Hematopoietic multipotent progenitor cell treated with erythropoietin and hydrocortisone succinate and interleukin-3 and kit ligand, for 6 days (in vitro differentiated cells): ENCODE measurements at regions not wholly inside any gene's neighbourhood (a gene's known extent, or its start where the extent isn't known, plus 50 kb on each side); places are given as distances from the start of the nearest gene placed in this dataset.
"Not testable (repeated sequence)": the region's sequence is repeated elsewhere in the genome, so short reads cannot be mapped to it uniquely, and the experiment has no call there.

Experiments
- DNase-seq: peaks from one replicate; pipeline ENCODE4 v3.0.0-alpha.2; 2015

DNA sequence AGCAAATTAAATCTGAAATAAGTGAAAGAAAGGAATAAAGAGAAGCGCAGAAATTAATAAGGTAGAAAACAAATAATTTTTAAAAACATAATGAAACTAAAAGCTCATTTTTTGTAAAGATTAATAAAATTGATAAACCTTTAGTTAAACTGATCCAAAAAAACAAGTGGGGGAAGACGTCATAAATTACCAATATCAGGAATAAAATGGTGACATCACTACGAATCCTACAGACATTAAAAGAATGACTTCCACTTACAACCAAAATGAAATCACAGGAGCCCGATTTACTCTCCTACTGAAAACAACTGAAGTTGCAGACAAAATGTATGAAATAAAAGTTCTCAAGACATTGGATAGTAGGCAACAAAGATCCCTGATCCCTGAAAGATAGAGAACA, 68.1 kb upstream of the IFFO2 start:
- DNase-seq = no peak

DNA sequence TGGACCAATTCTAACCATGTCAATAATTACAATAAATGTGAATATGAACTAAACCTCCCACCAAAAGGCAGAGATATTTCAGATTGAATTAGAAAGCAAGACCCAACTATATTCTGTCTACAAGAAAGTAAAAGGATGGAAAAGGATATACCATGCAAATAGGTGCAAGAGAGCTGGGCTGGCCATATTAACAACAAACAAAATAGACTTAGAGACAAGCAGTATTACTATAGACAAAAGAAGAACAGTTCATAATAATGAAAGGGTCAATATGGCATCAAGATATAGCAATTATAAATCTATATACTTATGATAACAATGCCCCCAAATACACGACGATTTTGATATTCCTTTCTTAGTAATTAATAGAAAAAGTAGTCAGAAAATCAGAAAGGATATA, 67.3 kb upstream of the IFFO2 start:
- DNase-seq = no peak

DNA sequence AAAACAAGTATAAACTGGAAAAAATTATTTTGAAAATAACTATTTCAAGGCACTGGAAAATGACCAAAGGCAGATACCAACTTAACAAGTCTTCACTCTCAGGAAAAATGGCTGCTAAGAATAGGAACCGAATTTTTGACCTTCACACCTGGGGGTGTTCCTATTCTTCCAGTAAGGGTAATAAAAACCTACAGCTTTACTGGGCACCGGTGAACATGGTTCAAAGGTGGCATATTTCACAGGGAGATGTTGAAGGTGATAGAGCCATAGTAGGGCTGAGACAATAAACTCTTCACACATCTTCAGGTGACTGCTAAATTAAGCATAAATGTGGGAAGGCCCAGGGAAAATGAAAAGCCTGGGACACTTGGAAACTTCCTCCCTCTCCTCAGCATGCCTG, 65.4 kb upstream of the IFFO2 start:
- no peak for DNase-seq

DNA sequence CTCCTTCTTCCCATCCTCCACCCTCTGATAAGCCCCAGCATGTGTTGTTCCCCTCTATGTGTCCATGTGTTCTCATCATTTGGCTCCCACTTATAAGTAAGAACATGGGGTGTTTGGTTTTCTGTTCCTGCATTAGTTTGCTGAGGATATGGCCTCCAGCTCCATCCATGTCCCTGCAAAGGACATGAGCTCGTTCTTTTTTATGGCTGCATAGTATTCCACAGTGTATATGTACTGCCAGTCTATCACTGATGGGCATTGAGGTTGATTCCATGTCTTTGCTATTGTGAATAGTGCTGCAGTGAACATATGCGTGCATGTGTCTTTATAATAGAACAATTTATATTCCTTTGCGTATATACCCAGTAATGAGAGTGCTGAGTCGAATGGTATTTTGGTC, 62.8 kb upstream of the IFFO2 start:
- DNase-seq = not testable (repeated sequence)

DNA sequence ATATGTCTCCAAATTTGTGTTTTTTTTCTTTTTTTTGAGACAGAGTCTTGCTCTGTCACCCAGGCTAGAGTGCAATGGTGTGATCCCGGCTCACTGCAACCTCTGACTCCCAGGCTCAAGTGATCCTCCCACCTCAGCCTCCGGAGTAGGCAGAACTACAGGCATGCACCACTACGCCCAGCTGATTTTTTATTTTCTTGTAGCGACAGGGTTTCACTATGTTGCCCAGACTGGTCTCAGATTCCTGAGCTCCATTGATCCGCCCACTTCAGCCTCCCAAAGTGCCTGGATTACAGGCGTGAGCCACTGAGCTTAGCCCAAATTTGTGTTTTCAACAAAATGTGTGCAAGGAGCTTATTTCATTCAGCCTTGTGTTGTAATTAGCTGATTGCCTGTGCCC, 59.0 kb upstream of the IFFO2 start:
- DNase-seq = no peak

DNA sequence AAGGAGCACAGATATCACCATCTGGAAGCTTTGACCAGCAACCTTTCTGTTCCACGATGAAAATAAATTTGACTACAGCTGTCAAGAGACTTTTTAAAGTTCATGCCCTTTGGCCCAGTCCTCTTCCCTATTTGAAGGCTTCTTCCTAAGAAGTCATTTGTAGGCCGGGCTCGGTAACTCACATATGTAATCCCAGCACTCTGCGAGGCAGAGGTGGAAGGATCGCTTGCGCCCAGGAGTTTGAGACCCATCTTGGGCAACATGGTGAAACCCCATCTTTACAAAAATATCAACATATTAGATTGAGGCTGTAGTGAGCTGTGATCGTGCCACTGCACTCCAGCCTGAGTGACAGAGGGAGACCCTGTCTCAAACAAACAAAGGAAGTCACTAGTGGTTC, 58.3 kb upstream of the IFFO2 start:
- no peak for DNase-seq

DNA sequence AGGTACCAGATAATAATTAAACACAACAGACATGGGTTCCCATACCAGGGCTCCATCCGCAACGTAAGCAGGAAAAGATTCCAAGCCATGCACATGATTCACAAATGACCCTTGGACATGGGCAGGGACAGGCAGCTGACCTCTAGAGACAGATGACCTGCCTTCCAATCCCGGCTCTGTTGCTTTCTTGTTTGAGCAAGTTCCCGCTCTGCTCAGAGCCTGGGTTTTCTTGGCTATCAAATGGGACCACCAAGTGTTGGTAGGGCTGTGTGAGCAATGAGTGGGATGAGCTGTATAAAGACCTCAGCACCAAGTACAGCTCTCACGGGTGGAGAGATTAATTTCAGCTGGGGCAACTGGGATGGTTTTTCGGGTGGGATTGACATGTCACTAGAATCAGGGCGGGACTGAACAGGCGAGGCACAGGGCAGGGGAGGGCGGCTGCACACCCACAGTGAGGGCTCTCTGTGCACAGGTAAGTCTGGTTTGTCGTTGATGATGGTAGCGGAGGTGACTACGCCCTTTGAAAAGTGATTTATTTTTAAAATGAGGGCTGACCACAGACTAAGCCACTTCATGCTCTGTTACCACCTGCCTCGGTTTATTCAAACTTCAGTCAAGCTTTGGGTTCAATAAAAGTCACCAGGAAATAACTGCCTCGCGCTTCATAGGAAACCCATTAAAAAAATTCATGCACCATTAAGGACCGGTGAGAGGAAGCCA, 57.5 kb upstream of the IFFO2 start:
- no peak for DNase-seq

DNA sequence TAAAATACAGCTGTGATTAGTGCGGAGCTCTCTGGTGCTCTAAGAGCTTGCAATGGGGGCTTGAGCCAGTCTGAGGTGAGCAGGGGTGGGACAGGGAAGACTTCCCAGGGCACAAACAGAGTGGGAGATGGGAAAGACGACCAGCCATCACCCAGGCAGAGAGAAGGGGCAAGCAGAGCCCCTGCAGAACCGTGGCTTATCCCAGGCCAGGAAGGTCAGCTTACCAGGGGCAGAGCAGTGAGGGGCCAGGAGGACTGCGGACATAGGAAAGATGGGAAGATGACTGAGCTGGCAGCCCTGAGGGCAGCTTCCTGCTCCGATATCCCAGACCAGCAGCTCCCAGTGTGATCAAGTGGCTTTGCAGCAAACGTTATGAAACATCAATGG, 55.4 kb upstream of the IFFO2 start:
- DNase-seq = no peak

DNA sequence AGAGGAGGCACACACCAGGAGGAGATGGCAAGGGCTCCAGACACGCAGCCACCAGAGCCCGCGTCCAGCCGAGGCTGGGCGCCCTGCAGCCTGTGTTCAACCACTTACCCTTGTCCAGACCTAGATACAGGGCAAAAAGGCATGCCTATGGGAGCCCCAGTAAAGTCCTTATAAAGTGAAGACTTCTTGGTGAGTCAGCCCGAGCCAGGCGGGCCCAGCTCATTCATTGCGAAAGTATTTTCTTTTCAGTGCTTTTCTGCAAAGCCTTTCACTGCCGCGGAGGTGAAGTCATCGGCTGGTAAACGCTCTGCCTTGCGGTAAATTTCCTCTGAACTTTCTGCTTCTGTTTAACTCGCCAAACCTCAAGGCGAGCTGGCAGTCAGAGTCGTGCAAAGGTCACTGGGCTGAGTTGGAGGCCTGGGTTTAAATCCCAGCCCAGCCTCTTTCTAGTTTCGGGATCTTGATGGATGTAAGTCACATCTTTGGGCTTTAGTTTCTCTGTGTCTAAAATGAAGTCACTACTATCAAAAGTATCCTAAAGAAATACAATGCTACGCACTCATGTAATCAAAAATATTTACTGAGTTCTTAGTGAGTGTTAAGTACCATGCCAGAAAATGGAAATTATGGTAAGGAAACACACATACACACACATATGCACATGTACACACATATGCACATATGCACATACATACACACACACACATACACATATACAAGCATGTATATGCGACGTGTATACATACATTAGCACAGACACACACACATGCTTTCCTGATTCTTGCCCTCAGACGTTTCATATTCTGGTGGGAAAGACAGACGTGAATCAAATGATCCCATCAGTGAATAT, 54.7 kb upstream of the IFFO2 start:
- peak; percentile 32 for DNase-seq

DNA sequence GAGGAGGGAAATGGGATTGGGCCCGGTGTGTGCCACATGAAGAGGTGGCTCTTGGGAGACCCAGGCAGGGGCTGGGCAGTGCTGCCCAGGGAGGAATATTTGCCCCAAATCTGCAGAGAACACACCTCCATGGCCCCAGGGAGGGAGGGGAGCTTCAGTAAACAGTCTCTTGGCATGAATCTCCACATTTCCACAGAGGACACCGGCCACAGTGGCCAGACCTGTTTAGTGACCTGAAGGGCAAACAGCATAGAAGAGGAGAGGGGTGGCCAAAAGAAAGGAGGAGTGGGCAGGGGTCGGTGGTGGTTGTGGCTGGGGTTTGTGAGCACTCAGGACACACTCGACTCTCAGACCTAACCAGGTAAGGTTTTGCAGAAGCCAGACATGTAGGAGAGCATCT, 54.0 kb upstream of the IFFO2 start:
- no peak for DNase-seq

DNA sequence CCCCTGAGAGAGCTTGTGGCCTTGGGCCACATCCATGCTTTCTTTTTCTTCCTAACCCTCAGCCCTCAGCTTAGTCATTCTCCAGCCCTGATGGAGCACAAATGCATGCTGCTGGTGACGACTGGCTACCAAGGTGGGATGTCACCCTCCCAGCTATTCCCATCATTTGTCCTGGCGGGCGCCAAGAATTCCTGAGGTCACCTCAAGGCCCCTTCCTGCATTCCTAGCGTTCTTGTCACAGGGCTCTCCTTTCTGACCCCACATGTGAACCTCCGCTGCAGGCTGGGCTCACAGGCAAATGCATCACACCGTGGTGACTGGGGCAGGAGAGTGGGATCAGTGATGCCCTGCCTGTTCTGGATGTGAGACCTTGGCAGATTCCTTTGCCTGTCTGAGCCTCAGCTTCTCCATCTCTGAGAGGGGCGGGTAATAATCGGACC, 53.4 kb upstream of the IFFO2 start:
- no peak for DNase-seq

DNA sequence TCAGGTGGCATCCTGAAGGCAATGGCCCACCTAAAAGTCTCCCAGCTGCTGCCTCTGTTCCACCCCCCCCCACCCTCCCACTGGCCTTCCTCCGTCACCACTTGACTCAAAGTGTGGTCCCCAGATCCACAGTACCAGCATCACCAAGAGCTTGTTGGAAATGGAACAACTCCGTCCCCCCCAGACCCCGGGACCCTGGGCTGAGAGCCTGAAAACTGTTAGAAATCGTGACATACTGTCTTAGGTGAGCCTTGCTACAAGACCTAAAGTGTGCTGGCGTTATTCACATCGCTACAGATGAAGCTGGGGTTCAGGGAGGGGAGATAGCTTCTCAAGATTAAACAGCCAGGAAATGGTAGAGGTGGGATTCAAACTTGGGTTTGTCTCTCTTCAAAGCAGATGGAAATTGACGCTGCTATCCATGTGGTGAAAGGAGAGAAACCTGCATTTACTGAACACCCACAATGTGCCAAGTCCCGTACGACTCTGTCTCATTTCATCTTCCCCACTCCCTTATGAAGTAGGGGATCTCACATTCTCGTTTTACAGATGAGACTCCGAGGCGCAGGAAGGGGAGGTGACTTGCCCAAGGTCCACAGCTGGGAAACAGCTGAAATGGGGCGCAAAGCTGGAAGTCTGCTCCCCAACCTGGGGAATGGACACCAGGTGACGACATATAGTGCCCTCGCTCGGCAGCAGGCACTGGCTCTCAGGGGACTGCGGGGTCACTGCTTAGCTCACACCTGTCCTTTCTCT, 52.8 kb upstream of the IFFO2 start:
- no peak for DNase-seq

DNA sequence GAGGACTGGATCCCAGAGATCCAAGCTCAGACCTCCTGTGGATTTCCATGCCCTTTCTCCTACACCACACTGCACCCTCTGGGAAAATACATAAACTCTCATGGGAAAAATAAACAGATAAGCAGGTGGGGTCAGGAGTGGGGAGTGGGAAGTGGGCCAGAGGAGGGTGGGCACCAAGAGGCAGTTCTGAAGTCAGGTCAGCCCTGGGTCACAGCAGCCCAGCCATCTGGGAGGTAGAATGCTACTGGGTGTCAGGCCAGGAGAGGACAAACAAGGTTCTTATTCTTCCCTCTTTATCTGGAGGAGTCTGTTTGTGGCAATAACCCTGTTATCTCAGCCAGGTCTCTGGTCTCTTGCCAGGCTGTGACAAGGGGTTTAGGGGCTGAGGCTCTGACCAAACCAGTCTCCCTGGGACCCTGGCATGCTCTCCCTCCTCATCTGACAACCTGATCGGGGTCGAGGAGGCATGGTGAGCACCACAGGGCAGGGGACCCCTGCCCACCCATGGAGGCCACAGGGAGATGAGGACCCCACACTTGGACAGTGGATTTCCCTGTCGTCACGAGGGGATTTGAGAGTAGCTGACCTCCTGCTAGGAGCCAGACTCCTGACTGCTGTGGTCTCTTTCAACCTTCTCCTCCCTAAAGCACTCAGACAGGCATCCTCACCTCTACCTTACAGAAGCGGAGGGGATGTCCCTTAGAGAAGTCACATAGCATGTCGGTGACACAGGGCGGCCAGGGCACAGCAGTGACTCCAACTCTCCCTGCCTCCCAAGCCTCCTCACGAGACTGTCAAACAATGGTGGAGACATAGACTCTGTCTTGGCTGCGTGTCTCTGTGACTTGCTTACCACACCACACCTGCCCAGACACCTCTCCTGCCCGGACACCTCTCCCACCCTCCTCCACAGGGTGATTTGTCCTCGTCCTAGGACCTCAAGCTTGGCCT, 51.3 kb upstream of the IFFO2 start:
- peak; percentile 56 for DNase-seq

DNA sequence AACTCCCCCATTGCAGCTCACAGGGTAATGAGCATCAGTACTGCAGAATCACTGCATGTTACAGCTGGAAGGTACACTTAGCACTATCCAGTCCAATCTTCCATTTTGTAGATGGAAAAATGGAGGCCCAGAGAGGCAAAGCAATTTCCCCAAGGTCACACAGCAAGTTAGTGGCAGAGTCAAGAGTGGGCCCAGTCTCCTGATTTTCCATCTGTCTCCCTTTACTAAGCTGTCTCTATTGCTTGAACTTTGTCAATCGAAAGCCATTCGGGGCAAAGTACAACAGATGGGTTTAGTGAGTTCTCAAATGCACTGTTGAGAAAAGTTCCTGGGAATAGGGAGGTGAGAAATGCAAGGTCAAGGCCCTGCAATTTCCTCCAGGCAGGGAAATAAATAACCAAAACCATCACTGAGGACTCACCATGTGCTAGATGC, 50.4 kb upstream of the IFFO2 start:
- no peak for DNase-seq
